Psoas muscle (tissue), 7 donors: ENCODE measurements at regions not wholly inside any gene's neighbourhood (a gene's known extent, or its start where the extent isn't known, plus 50 kb on each side); places are given as distances from the start of the nearest gene placed in this dataset.

Source experiments
- ATAC-seq, 4 donors: fragments of 200-7000 bp; cut with Tn5 transposase; one replicate each; pipeline ENCODE4 v1.9.1; 2020; ENCODE audit warnings: moderate library complexity in 3 of 4, mild to moderate bottlenecking in 2 of 4
- DNase-seq, 2 donors: peaks; one replicate each; pipeline ENCODE4 v3.0.0-alpha.2; 2020
- H3K27ac ChIP-seq: fragments of 200-600 bp; one replicate; pipeline ENCODE4 v1.8.0; 2022
- H3K27me3 ChIP-seq, 3 donors: fragments of 200-600 bp in 1 of 3; one replicate each; pipeline versions ENCODE4 v1.6.1 to v1.8.0; 2013 to 2022; ENCODE audit warnings: low read length in 2 of 3, mild to moderate bottlenecking in 2 of 3, moderate library complexity in 1 of 3; ENCODE audit not compliant: insufficient read depth in 3 of 3
- H3K36me3 ChIP-seq, 2 donors: fragments of 200-600 bp in 1 of 2; one replicate each; pipeline versions ENCODE4 v1.6.1 to v1.8.0; 2013 to 2022; ENCODE audit warnings: low read depth in 1 of 2, mild to moderate bottlenecking in 1 of 2, moderate library complexity in 1 of 2; ENCODE audit not compliant: insufficient read depth in 1 of 2
- H3K4me1 ChIP-seq: fragments of 200-600 bp; one replicate; pipeline ENCODE4 v1.8.0; 2022
- H3K4me3 ChIP-seq: fragments of 200-600 bp; one replicate; pipeline ENCODE4 v1.8.0; 2022; ENCODE audit warnings: mild to moderate bottlenecking
- H3K9me3 ChIP-seq: fragments of 200-600 bp; one replicate; pipeline ENCODE4 v1.8.0; 2022
- CTCF ChIP-seq: fragments of 200-600 bp; IDR thresholded peaks from one replicate; pipeline ENCODE4 v1.8.0; 2022; ENCODE audit warnings: antibody characterized with exemption
- WGBS, 3 donors: extraction: QIAGEN DNeasy Blood & Tissue Kit; methylation state at CpG; one replicate each; pipeline versions ENCODE4 v1.1.6 to v1.1.7; 2013; 5-methylcytosine and 5-hydroxymethylcytosine counted together
- intact Hi-C, 2 donors: fragments of 100-400 bp; cut with DNase I; formaldehyde crosslinking; loops; one replicate each; pipeline versions ENCODE4 v1.11.0 to v1.14.2; 2022
- donor health status: healthy with polysubstance abuse.
- donor health status: DM: no; HTN: no; CAD: no; lungs with moderate emphysema.
- donor health status: Bipolar disorder and iron deficiency.
- donor health status: healthy.
- donor health status: DM: yes; HTN: yes; CAD: no.
- donor health status: DM: no; HTN: no; CAD: no.
- donor health status: DM: yes; HTN: yes; CAD: no.

DNA sequence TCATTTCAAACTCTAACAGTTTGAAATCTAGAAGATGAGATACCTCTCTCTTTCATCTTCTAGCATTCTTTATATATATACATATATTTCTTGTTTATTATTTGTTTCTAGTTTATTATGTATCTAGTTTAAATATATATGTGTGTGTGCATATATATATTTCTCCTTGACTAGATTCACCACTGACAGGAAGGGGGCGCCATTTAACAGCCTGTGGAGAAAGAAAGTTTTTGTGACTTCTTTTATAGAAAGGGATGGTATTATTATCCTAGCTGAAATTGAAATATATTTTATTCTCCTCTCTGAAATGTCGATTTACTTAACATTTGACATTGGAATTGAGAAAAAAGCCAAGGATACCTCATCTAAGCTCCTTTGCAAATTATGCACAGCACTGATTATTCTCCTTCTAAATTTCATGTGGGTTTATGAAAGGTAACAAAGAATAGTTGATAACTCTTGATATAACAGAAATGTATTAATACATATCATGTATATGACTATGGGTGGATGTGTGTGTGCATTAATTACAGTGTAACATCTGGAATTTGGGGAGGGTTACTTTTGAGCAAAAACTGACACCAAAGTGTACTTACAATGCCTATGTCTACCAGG lies 160.7 kb upstream of the NT5C1B start:
- Histone ChIP-seq H3K36me3 (no peaks in the 10 kb centered on the region), H3K4me3 (no peak overlapping the region), H3K9me3 (no peaks in the 10 kb centered on the region), H3K27ac (no peak overlapping the region), H3K27me3 (no peaks in the 10 kb centered on the region), H3K4me1 (peaks cover 23% of the 10 kb centered on the region)
- ATAC-seq (peak in 3 of 4 donors; percentile 58 to 85 (median 59)), DNase-seq (peak in 1 of 2 donors; percentile 21)
- WGBS, 3 donors = 0 to 2% (median 1%) methylated on average over 2 of the region's 2 CpGs
- peak; percentile 77 for TF ChIP-seq CTCF
- intact Hi-C loops = loop anchor here (2.0 to 10.0 kb wide), 5 partner anchors 225 to 1113 kb away; no protein-coding TSS in a partner anchor

DNA sequence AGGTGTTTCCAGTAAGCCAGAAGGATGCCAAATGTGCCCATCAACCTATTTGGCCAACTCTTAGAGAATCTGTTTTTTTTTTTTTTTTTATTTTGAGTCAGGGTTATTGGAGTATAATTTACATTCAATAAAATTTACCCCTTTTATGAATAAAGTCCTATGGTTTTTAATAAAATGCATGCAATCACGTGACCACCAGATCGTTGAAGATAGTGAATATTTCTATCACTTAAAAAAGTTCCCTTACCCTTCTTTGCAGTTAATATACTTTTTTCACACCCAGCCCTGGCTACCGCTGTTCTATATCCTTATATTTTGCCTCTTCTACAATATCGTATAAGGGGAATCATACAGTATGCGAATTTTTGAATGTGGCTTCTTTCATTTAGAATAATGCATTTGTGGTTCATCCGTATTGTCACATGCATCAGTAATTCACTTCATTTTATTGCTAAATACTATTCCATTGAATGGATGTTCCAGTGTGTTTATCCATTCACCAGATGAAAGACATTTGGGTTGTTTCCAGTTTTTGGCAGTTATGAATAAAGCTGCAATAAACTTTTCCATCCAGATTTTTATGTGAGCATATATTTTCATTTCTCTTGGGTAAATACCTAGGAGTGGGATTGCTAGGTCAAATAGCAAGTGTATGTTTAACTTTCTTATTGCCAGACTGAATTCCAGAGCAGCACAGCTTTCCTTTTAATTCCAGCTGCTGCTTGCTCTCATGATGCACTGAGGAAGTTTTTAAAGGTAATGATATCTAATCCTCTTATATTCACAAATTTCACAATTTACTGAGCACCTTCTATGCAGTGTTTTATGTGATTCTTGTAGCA lies 156.3 kb upstream of the NT5C1B start:
- TF ChIP-seq CTCF = no peak
- 88 to 90% (median 89%) methylated on average over 6 of the region's 6 CpGs for WGBS, 3 donors
- intact Hi-C loops = no loop called here
- H3K27me3 ChIP-seq = no peaks in the 10 kb centered on the region
- H3K27ac ChIP-seq = no peak overlapping the region
- H3K36me3 ChIP-seq = no peaks in the 10 kb centered on the region
- no peak for DNase-seq
- H3K9me3 ChIP-seq = no peaks in the 10 kb centered on the region
- H3K4me1 ChIP-seq = peaks cover 5% of the 10 kb centered on the region
- no peak for ATAC-seq
- no peak overlapping the region for H3K4me3 ChIP-seq

- no peaks in the 10 kb centered on the region for H3K27me3 ChIP-seq
- TF ChIP-seq CTCF = no peak
- no peaks in the 10 kb centered on the region for H3K36me3 ChIP-seq
- DNase-seq = no peak
- H3K27ac ChIP-seq = no peak overlapping the region
- H3K4me1 ChIP-seq = no peaks in the 10 kb centered on the region
- H3K9me3 ChIP-seq = no peaks in the 10 kb centered on the region
- WGBS, 3 donors = 51 to 59% (median 52%) methylated on average over 12 of the region's 12 CpGs
- H3K4me3 ChIP-seq = no peak overlapping the region
- ATAC-seq = no peak
- intact Hi-C loops = no loop called here
These were observed 152.7 kb upstream of the NT5C1B start for GRCh38 chr2:18741895-18742732.

DNA sequence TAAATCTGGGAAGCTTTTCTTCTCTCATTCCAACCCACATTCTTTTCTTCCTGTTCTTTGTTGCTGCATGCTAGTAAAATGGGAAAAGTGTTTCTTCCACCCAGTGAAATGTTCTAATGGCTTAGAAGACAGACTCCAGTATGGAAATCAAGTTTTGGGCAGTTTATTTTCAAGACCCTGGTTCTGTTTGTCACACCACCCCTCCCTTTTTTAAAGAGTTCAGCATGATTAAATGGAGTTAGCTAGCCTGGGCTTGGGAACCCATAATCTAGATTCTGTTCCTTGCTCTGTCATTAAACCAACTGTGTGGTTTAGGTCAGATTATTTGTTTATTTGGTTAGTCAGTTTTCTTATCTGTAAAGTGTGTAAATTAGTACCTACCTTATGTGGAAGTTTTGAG lies 151.8 kb upstream of the NT5C1B start:
- Histone ChIP-seq H3K9me3 (no peaks in the 10 kb centered on the region), H3K4me3 (no peak overlapping the region), H3K36me3 (no peaks in the 10 kb centered on the region), H3K27ac (no peak overlapping the region), H3K27me3 (no peaks in the 10 kb centered on the region), H3K4me1 (no peaks in the 10 kb centered on the region)
- intact Hi-C loops = no loop called here
- TF ChIP-seq CTCF = no peak
- ATAC-seq = no peak
- no peak for DNase-seq
